ENCODE measurements at regions not wholly inside any gene's neighbourhood (a gene's known extent, or its start where the extent isn't known, plus 50 kb on each side); places are given as distances from the start of the nearest gene placed in this dataset.
"Not testable (repeated sequence)": the region's sequence is repeated elsewhere in the genome, so short reads cannot be mapped to it uniquely, and the experiment has no call there.

- DNase-seq (ENCODE audit: low read depth) = not testable (repeated sequence)
Observed at GRCh38 chr6:71360556-71361335, 72.1 kb downstream of the OGFRL1 start.

DNA sequence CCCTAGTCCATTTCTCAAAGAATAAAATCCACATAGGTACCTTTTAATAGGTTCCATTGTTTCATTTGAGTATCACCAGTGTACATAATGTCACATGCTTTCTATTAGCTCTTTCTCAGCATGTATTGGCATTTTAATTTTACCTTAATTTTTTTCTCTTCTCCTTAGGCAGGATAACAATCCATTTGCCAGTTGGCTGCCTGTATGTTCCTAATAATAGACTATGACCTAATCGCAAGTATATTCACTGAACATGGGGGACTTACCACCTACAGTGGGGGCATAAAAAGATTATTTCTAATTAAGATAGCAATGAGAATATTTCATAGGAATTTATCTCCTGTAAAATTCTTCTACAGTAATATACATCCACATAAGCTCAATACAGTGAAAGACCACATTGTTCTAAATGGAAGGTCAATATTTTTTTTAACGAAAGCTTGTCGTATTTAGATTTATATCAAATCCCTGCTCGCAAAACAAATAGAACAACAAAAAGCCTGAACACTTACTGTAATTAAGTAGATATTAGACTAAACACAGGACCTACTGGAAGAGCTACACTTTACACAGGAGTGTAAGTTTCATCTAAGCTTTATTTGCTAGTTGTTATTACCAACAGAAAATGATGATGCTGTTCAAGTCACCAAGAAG lies 76.4 kb downstream of the OGFRL1 start:
- DNase-seq (ENCODE audit: low read depth) = no peak

- DNase-seq (ENCODE audit: low read depth) = no peak
Observed at GRCh38 chr6:71367756-71368155, 79.1 kb downstream of the OGFRL1 start.

- DNase-seq (ENCODE audit: low read depth) = no peak
Observed at GRCh38 chr6:71368284-71368683, 79.7 kb downstream of the OGFRL1 start.

DNA sequence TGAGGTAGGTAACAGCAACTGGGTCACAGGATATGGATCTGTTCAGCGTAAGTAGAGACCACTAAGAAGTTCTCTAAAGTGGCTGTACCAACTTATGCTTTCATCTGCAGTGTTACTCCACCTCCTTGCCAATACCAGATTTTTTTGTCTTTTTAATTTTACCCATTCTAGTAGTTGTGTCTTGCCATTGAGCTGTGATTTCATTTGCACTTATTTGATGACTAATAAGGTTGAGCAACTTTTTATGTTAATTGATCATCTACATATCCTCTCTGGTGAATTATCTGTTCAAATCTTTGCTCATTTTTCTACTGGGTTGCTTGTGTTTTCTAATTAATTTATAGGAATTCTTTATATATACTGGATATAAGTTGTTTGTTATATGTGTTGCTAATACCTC lies 82.9 kb downstream of the OGFRL1 start:
- DNase-seq (ENCODE audit: low read depth) = no peak

GRCh38 chr6:71373943-71374342 lies 85.3 kb downstream of the OGFRL1 start:
- no peak for DNase-seq (ENCODE audit: low read depth)

DNA sequence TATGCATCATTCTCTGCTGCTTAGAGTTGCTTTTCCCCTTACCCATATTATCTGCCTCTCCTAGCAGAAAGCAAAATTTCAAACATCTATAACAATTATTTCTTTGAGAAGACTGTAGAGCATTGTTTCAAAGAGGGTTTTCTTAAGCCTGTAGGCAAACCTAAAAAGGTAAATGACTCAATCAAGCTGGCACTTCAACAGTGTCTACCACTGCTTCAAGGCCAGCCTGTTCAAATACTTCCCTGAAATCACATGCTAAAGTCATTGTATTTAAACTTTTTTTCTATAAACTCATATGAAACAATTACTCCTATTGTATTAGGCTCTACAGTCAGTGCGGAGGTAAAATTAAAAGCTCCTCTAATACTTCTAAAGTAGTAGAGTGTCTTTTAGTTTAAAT lies 87.1 kb downstream of the OGFRL1 start:
- peak; percentile 81 for DNase-seq (ENCODE audit: low read depth)

DNA sequence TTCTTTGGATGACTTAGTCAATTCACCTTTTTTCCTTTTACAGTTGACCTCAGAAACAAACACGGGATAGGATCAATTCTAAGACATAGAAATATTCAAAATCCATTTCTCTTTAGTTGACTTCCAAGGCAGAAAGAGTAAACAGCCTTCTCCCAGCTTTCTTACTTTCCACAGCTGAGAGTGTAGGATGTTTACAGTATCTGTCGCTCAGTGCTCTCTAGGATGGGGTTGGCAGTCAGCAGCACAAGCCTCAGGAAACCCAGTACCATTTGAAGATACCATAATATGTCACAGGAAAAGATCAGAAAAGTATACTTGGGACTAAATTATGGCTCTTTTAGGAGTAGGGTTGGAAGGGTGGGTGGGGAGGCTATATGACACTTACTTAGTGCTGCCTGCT lies 88.2 kb downstream of the OGFRL1 start:
- DNase-seq (ENCODE audit: low read depth) = no peak

DNA sequence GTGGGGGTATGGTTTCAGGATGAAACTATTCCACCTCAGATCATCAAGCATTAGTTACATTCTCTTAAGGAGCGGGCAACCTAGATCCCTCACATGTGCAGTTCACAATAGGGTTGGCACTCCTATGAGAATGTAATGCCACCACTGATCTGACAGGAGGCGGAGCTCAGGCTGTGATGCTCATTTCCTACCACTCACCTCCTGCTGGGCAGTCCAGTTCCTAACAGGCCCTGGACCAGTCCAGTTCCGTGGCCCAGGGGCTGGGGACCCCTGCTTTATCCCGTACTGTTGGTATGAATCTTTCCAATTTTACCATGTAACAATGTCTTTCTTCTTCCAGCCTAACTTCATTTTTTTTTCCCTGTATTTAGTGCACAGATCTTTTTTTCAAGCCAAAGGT lies 94.9 kb downstream of the OGFRL1 start:
- no peak for DNase-seq (ENCODE audit: low read depth)

GRCh38 chr6:71383901-71384489 lies 95.4 kb downstream of the OGFRL1 start:
- DNase-seq (ENCODE audit: low read depth) = peak; percentile 65

- DNase-seq (ENCODE audit: low read depth) = no peak
Observed at GRCh38 chr6:71385111-71385822, 96.7 kb downstream of the OGFRL1 start.

- peak; percentile 52 for DNase-seq (ENCODE audit: low read depth)
Observed at GRCh38 chr6:71386215-71386614, 97.6 kb downstream of the OGFRL1 start.

- no peak for DNase-seq (ENCODE audit: low read depth)
Observed at GRCh38 chr6:71387179-71387578, 98.6 kb downstream of the OGFRL1 start.

DNA sequence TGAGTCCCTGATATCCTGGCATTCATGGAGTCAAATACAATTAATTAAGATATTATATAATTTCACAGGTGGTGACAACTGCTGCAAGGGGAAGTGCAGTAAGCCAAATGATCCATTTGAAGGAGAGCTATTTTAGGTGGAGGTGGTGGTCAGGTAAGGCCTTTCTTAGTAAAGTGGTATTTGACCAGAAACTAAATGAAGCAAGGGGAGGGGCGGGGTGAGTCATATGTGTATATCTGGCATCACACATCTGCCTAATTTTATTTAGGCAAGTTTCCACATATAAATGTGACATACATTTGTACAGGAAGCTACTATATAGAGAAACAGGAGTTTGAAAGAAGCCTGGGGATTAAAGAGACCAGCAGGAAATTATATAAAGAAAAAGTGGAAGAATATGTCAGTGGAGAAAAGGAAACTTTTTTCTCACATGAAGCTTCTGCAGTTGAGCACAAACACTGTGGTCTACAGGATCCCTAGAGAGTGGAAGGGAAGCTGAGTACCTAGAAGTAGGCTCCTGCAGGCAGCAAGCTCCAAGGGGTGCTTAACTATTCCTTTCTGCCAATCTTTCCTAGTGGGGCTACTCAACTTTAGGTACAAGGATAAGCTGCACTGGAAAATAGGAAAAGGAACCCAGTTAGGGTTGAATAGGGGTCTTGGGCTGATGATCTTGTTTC lies 99.6 kb downstream of the OGFRL1 start:
- no peak for DNase-seq (ENCODE audit: low read depth)

- DNase-seq (ENCODE audit: low read depth) = no peak
Observed at GRCh38 chr6:71388856-71389527, 100.4 kb downstream of the OGFRL1 start.

GRCh38 chr6:71391126-71391525 lies 102.5 kb downstream of the OGFRL1 start:
- DNase-seq (ENCODE audit: low read depth) = no peak

GRCh38 chr6:71392276-71392675 lies 103.7 kb downstream of the OGFRL1 start:
- no peak for DNase-seq (ENCODE audit: low read depth)

- peak; percentile 79 for DNase-seq (ENCODE audit: low read depth)
Observed at GRCh38 chr6:71393471-71393870, 104.9 kb downstream of the OGFRL1 start.

- peak; percentile 62 for DNase-seq (ENCODE audit: low read depth)
Observed at GRCh38 chr6:71393981-71394432, 105.4 kb downstream of the OGFRL1 start.

DNA sequence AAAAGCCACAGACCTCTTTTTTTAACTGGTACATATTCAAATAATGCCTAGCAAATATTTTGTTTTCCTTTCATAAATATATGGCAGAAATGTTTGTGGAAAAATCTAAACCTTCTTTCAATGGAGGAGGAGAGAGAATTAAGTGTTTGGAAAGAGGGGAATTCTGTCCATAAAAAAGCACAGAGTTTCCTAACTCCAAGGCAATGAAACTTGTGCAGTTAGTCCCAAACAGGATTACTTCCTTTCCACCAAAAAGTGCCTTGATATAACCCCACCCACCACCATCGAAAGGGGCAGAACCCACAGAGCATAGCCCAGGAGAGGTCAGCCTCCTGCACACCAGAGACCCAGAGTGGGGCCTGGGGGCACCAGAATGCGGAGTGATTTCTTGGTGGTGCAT lies 106.3 kb downstream of the OGFRL1 start:
- no peak for DNase-seq (ENCODE audit: low read depth)

Data from HT1080 (cell line).